HG02642 (cell line): ENCODE measurements at regions not wholly inside any gene's neighbourhood (a gene's known extent, or its start where the extent isn't known, plus 50 kb on each side); places are given as distances from the start of the nearest gene placed in this dataset.

ENCODE experiments used
- ATAC-seq: cut with Tn5 transposase; IDR thresholded peaks from one replicate; pipeline ENCODE4 v1.9.1; 2021; ENCODE audit warnings: mild to moderate bottlenecking; ENCODE audit not compliant: unreplicated experiment, poor library complexity

DNA sequence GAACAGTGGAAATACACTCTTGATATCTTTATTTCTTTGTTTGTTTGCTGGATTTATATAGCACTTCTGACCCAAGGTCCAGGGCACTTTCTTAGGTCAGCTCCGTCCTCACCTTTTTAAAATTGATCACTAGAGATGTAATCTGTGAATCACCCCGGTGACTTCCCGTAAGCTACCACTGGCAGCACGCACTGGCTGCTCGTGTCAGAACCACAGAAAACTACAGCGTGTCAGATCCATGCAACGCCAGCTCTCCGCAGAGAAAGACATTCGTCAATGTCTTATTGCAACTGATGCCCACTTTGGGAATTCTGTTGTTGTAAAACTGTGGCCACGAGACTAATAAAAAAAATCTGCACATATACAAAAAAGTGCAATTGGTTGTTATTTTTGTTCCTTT lies 779.4 kb upstream of the ZEB2 start:
- ATAC-seq = no peak

DNA sequence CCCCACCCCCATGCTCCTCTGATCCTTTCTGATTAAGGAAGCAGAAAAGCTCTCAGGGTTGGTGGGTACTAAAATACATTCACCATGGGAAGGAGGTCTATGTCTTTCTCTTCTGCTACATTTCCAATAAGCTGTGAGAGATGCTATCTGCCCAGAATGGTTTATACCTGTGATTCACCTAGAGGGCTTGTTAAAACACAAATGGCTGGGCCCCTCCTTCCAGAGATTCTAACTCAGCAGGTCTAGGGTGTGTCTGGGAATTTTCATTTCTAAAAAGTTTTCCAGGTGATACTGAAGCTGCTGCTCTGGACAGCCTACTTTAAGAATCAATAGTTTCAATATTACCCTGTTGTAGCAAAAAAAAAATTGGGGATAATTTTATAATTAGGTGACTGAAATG lies 772.2 kb upstream of the ZEB2 start:
- ATAC-seq = no peak

DNA sequence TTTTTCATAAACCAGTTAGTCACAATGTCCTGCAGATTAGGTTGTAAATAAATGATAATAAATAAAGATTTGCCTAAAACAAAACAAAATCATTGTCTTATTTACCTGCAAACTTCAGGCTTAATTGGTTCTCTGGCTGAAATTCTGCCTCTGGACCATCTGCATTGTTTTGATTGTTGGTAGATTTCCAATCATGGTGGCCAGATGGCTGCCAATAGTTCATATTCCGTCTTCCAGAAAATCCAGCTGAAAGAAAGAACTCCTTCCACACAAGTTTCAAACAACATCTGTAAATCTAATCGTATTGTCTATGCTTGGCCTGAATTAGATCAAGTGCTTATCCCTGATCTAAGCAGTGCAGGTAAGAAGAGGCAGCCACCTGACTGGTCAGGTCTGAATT lies 771.1 kb upstream of the ZEB2 start:
- ATAC-seq = no peak

DNA sequence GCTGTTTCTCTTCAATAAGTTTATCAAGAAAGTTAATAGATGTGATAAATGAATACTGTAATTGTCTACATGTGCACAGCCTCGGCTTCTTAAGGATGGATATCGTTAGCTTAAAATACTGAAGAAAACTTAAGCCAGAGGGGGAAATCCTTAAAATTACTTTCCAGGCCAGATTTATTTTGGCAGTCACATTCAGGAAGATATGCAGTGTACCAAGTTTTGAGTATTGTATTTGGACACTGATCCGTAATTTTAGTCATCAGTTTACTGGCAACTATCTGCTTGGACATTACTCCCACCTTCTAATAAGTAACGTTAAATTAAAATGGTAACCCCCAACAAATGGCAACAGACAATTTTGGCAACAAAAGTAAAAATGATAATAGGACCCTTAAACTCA lies 770.0 kb upstream of the ZEB2 start:
- ATAC-seq = no peak

DNA sequence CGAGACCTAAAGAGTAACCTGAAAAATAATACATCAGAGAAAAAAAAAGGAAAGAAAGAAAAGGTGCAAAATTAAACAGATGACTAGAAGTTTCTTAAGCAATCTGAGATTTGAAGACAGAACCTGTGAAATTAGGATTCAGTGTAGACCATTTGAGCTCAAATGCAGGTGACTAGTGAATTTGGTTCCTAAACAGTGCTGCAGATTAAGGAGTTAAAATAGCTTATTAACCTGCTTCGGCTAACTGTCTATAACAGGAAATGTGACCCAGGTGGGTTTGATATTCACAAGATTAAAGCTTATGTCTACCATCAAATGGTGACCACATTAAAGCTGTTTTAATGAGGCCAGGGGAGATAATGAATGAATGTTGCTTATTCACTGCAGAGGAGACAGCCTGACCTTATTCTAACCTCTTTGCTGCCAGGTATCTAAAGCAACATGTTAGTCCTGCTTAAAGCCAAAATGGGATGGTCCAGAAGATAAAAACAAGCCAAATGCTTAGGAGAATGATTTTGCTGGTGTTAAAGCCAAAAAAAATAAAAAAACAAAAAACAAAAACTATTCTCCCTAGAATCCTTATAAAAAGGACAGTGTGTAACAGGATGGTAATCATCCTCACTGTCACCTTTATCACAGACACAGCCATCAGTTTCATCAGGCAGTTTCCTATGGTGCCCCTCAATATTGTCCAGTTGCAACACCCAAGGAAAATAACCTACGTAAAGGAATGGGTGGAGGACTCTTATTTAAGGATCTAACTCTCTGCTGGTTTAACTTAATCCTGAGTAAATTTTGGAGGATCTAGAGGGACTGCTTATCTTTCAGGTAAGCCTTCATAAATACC lies 769.0 kb upstream of the ZEB2 start:
- no peak for ATAC-seq

DNA sequence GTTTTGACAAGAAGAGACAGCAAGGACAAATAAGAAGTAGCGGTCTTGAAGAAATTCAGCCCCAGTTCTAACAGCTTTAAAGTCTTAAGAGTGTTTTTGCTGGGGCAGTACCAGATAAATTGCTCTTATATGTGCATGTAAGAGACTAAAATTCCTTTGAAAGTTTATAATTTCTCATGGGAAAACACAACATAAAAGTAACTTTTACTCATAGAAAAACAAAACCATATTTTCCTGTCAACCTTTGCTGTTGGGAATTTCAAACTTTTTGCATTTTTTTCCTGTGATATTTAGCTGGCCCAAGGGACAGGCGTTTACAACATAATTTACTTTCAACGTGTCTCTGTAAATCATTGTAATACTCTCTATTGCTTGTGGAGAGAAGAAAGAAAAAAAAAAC lies 767.8 kb upstream of the ZEB2 start:
- ATAC-seq = no peak

DNA sequence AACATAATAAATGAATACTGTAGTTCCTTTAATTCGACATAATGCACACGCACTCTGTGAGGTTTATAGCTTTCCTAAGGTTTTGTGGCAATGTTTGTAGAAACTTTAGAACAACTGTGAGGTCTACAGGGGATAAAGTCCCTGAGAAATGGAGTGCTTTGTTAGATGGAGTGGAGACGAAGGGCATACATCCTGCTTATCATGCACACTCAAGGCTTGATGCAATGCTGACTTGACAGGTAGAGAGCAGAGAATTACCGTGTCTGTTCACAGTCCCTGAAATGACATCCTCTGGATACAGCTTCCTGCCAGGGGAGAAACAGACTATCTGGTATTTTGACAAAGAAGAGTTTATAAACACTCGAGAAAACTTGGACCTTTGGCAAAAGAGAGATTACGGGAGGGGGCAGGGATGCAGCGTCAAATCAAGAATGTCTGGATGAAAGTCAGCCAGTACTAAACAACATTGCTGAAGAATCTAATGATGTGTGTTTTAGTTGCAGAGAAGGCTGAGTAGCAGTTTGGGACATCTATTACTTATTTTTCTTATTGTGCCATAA lies 766.9 kb upstream of the ZEB2 start:
- ATAC-seq = no peak

DNA sequence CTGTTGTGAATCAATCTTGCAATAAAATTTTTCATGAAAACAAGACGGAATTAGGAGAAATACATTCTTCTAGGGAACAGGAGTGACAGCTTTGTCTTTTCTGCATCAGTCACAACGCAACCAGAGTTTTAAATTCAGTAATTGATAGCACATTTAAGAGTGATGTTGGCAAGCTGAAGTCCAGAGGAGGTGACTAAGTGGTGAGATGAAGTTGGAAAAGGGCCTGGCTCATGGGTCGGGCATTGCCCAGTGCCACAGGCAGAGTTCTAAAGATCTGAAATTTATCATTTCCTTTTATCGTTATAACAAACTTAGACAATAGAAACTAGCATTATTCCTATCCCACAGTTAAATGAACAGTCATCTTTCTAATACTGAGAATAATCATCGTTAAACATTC lies 764.6 kb upstream of the ZEB2 start:
- ATAC-seq = no peak

DNA sequence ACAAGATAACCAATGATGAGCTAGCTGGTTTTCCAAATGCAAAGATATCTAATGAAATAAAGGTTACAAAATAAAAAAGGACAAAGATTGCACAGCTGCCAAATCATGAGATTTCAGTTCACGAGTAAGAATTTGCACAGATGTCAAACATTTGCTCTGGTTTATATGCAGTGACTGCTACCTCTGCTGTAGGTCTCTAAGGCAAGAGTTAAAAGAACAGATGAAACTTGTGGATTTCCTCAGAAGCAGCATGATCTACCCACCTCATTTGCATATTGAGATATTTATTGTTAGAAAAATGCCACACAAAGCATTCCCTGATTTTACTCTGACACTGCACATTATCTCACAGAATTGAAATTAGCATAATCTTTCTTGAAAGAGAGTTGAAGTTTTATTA lies 763.2 kb upstream of the ZEB2 start:
- no peak for ATAC-seq

DNA sequence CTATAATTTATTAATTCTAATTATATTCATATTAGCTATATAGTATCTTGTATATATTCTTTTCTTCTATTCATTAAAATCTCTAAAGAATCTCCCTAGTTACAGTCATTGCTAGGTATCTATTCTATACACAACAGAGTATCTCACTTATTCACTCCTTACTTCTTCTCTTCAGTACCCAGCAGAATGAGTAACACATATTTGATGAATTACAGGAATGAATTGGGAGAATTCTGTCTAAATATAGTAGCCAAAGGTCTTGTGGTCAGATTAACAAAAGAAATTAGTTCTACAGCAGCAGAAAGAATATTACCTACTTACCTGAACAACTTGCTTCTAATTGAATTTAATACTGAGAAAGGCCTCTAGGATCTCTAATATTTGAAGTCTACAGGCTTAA lies 758.0 kb upstream of the ZEB2 start:
- ATAC-seq = no peak

DNA sequence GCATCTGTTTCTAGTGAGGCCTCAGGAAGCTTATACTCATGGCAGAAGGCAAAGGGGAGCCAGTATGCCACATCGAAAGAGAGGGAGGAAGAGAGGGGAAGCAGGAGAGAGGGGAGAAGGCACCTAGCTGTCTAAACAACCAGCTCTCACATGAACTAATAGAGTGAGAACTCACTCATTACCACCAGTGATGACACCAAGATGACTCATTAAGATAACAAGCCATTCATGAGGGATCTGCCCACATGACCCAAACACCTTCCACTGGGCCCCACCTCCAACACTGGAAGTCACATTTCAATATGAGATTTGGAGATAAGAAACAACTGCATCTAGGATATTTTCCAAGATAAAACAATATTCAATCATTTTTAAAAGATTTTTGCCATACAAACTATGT lies 753.9 kb upstream of the ZEB2 start:
- no peak for ATAC-seq

DNA sequence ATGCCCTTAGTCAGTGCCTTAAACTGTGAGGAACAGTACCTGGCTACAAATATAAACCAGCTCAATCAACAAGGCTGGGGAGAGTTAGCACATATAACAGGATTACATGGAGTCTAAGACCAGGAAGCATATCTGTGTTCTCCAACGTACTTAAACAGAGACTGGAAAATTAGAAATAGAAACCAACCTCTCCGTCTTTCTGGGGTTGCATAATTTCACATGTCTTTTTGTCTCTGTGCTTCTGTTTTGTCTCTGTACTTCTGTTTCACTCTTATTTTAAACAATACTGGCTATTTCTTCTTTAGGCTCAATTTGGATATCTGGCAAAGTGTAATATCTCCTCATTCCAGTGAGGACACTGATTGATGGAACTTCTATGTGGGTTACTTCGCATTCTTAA lies 749.0 kb upstream of the ZEB2 start:
- no peak for ATAC-seq

DNA sequence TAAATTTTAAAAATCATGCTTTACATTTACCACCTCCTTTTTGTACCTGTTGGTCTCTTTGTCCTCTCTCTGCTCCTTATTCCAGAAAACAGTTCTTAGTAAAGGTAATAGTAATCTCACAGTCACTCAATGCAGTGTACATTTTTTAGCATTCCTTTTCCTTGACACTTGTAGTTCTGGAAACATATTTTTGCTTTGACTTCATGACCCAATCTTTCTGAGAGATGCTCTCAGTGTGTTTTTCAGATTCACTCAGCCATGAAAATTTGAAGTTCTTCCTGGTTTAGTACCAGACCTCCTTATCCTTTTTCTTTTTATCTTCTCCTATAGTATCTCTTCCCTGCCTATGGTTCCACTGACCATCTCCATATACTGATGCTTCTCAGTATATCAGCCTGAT lies 747.5 kb upstream of the ZEB2 start:
- no peak for ATAC-seq

DNA sequence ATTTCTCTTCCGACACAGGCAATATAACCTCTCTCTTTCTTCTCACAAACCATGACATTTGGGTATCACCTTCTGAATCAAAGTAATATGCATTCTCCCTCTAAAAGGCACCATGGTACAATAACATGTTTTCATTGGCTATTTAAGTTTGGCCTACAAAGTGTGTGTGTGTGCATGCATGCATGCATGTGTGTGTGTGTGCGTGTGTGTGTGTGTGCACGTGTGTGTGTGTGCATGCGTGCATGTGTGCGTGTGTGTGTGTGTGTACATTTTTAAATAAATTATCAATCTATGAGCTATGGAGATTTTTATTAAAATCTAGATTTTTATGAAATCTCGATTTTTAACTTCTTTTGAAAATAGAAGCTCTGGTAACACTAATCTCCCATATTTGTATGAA lies 745.3 kb upstream of the ZEB2 start:
- ATAC-seq = no peak

DNA sequence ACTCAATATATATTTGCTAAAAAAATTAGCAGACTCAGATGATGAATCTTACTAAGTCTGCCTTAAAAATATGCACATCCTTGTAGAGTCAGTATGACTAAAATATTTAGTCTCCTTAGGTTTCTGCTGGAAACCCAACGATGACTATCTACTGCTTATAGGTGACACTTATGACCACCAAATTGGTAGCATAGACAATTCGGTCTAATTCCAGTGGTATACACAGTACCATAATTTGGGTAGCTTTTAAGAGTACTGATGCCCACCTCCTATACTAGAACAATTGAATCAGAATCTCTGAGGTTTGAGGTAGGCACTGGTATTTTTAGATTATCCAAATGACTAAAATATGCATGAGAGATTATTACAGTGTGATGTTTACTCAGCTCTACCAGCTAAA lies 740.8 kb upstream of the ZEB2 start:
- no peak for ATAC-seq

DNA sequence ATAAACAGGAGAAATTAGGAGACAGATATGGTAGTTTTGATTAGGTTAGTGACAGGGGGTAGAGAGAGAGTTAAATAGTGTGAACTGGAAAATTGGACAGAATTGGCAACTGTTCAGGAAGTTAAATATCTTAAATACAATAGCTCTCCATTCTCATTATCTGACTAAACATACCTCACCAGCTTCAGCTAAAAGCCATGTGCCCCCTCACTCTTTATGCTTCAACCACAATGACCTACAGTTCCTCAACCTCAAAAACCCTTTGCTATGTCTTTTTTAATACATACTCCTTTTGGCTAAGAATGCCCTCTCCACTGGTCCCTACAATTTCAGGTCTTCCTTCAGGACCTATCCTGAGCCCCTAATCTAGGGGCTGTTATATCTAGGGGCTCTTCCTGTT lies 740.2 kb upstream of the ZEB2 start:
- no peak for ATAC-seq

DNA sequence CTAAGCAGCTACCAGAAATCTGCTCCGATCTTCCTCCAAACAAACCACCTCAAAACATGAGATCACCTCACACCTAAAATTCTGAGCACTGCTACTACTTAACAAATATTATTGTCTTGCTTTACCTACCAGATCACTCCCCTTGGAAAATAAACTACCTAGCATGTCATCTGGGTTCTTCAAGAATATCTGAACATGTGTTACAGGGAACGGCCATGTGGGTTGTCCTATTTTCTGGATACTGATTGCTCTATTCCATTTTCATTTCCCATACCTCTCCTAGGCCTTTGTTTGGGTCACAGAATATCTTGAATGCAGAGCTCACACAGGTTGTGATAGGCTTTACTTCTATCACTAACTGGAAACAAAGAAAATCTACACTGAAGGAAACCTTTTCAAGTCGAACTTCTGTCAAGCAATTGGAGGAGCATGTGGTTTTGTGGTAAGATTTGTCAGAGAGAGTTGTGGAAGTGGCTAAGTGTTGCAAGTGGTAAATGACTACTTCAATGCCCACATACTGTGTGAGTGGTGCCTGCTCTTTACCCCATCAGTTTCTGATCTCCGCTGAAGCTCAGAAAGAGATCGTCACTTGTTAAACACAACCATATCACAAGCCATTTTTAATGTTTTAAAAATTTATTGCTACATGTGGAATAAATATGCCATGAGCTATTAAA lies 739.1 kb upstream of the ZEB2 start:
- no peak for ATAC-seq

DNA sequence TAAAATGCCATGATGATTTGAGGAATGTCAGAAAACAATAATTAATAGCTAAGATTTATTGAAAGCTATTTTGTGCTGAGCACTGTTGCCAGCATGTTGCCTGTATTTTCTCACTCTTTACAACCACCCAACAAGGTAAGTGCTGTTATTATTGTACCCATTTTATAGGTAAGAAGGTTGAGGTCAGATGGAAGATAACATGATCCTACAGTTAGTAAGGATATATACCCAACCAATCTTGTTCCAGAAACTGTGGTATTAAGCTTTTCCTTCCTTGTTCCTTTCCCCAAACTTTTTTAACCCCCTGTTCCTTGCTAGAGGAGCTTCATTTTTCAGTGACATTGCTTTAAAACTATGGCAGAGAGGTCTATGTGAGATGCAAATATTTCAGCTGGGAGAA lies 738.0 kb upstream of the ZEB2 start:
- ATAC-seq = no peak

DNA sequence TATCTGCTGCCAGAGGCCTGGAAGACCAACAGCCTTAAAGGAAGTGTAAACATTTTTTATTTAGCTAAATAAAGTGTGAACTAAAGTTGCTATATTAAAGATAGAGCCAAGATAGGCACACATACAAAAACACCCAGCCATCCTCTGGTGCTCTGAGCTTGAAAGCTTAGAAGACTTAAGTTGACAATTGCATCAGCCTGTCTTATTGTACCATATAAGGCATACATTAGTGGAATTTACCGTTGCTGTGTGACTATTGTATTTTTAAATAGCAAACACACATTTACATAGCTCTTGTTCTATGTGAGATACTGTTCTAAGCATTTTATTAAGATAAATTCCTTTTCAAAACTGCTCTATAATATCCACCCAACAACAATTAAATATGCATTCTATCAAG lies 736.6 kb upstream of the ZEB2 start:
- ATAC-seq = no peak

DNA sequence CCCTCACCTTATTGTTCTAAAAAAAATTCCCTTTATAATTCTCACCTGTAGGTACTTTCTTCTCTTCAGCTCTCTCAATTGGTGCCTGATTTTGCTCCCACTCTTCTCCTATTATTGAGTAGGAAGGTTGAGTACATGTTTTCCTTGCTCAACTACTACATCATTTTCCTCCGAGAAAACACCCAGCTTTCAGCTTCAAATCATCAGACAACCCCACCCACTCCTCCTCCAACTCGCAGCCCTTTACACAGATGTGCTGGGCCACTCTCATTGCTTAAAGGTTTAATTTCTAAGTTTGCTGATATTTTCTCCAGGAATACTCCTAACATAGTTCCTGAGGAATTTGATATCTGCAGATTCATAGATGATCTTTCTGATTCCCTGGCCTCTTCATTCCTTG lies 734.4 kb upstream of the ZEB2 start:
- ATAC-seq = no peak

DNA sequence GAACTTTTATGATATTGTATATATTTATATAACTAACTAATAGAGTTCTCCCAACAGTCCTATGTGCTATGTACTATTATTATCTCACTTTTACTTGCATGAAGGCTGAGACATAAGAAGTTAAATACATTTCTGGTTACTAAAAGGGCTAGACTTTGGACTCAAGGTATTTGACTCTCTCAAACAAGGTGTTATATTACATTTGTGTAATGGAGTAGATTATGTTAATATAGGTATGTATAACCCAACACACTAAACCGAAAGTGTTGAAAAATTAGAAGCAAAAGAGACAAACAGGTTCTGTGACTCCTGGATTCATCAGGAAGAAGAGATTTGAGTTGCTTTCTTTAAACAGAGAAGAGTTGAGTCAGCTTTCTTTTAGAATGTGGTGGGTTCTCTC lies 733.6 kb upstream of the ZEB2 start:
- no peak for ATAC-seq
